AG08396 (cell line): ENCODE measurements at regions not wholly inside any gene's neighbourhood (a gene's known extent, or its start where the extent isn't known, plus 50 kb on each side); places are given as distances from the start of the nearest gene placed in this dataset.
A peak's percentile ranks its signal among the peaks of the same experiment; 100 is the strongest.

Experiments
- DNase-seq: peaks from one replicate; pipeline ENCODE4 v3.0.0; 2012; ENCODE audit warnings: low spot score, mixed read lengths

GRCh38 chr7:135828604-135829003, 80.0 kb upstream of the FAM180A start:
- DNase-seq, result no peak

GRCh38 chr7:135827391-135827790, 78.8 kb upstream of the FAM180A start:
- no peak for DNase-seq

GRCh38 chr7:135825406-135825805, 76.8 kb upstream of the FAM180A start:
- DNase-seq, result no peak

GRCh38 chr7:135822376-135822775, 73.8 kb upstream of the FAM180A start:
- DNase-seq, result no peak

- no peak for DNase-seq
Measured at GRCh38 chr7:135817583-135817982, 69.0 kb upstream of the FAM180A start.

- DNase-seq, result no peak
Measured at GRCh38 chr7:135815033-135815432, 66.4 kb upstream of the FAM180A start.

- DNase-seq, result no peak
Measured at GRCh38 chr7:135812148-135812547, 63.5 kb upstream of the FAM180A start.

GRCh38 chr7:135811506-135811905, 62.9 kb upstream of the FAM180A start:
- DNase-seq, result peak; percentile 45

- DNase-seq, result no peak
Measured at GRCh38 chr7:135808206-135808605, 59.6 kb upstream of the FAM180A start.

GRCh38 chr7:135803143-135803542, 54.5 kb upstream of the FAM180A start:
- DNase-seq, result no peak

GRCh38 chr7:135802697-135803096, 54.1 kb upstream of the FAM180A start:
- no peak for DNase-seq

- no peak for DNase-seq
Measured at GRCh38 chr7:135801877-135802276, 53.3 kb upstream of the FAM180A start.

GRCh38 chr7:135801045-135801693, 52.6 kb upstream of the FAM180A start:
- peak; percentile 64 for DNase-seq

- DNase-seq, result no peak
Measured at GRCh38 chr7:135800560-135800959, 51.9 kb upstream of the FAM180A start.

- DNase-seq, result no peak
Measured at GRCh38 chr7:135799881-135800280, 51.3 kb upstream of the FAM180A start.
